ENCODE measurements at regions not wholly inside any gene's neighbourhood (a gene's known extent, or its start where the extent isn't known, plus 50 kb on each side); places are given as distances from the start of the nearest gene placed in this dataset.

DNA sequence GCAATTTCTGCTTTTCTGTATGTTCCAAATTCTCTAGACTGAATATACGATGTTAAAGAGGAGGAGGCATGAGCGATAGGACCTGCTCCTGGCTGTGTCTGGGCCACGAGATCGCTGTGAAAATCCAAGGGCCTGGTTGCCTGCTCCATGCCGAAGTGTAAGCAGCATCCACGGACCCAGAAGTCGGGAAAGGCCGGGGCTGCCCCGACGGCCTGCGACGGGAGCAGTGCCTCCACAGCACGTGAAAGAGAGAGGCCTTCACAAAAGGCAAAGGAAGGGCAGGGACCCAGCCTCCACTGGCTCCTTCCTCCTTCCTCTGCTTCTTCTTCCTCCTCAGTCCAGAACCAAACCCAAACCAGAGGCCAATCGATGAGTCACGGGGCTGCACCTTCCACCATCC is 122.9 kb upstream of the MGMT start:
- Histone ChIP-seq H3K27me3 (ENCODE audit: control insufficient read depth, insufficient read depth, low read length) (peaks cover 4% of the 10 kb centered on the region), H3K4me3 (ENCODE audit: low read depth, low read length) (no peak overlapping the region), H3K36me3 (ENCODE audit: control insufficient read depth, insufficient read depth, low read length) (no peaks in the 10 kb centered on the region)
- TF ChIP-seq, protein P1, sequence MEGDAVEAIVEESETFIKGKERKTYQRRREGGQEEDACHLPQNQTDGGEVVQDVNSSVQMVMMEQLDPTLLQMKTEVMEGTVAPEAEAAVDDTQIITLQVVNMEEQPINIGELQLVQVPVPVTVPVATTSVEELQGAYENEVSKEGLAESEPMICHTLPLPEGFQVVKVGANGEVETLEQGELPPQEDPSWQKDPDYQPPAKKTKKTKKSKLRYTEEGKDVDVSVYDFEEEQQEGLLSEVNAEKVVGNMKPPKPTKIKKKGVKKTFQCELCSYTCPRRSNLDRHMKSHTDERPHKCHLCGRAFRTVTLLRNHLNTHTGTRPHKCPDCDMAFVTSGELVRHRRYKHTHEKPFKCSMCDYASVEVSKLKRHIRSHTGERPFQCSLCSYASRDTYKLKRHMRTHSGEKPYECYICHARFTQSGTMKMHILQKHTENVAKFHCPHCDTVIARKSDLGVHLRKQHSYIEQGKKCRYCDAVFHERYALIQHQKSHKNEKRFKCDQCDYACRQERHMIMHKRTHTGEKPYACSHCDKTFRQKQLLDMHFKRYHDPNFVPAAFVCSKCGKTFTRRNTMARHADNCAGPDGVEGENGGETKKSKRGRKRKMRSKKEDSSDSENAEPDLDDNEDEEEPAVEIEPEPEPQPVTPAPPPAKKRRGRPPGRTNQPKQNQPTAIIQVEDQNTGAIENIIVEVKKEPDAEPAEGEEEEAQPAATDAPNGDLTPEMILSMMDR (IDR thresholded peaks at IDR 0.05; ENCODE audit: insufficient read depth, low read length, poor library complexity, severe bottlenecking): no peak
- no peak for DNase-seq (ENCODE audit: low read depth)

DNA sequence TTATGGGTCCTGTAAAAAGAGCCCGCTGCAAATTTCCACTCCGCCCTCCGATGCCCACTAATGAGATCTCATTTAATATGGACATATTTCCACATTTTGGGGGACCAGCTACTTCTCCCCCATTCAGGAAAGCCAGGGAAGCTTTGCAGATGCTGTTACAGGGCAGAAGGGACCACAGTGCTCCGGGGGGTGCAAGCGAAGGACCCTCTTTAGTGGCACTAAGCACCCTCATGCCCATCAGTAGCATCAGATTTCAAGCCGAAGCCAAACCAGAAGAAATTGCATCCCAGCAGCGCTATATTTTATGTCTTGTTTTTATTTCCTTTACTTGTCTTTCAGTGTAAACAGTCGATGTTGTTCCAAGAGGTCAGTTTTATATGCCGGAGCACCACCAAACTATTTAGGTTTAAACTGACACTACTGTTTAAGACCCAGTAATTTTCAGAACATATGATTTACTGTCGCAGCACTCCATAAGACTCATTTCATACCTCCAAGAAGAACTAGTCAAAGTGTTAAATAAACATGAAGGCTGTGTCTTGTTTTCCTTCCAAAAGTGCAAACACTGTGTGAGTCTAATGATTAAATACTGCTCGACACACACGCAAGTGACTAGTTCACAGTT is 122.2 kb upstream of the MGMT start:
- Histone ChIP-seq H3K27me3 (ENCODE audit: control insufficient read depth, insufficient read depth, low read length) (peaks cover 4% of the 10 kb centered on the region), H3K36me3 (ENCODE audit: control insufficient read depth, insufficient read depth, low read length) (no peaks in the 10 kb centered on the region)
- no peak for DNase-seq (ENCODE audit: low read depth)

DNA sequence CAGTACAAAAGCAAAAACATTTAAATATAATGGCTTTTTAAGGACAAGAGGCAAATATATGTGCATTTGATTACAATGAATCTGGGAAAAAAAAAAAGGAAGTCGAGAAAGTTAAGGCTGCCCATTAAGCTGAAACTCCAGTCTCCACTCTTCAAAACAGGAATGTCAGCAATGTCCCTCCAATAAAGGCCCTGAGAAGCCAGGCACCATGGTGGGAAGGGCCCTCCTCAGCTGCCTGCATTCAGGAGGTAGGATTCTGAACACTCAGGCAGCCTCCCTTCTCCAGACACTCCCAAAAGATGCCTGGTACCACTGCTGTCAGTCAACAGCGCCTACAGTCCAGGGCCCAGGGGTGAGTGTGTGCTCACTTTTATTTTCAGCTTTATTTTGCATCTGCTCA is 121.3 kb upstream of the MGMT start:
- TF ChIP-seq, protein P1 (IDR thresholded peaks at IDR 0.05; ENCODE audit: insufficient read depth, low read length, poor library complexity, severe bottlenecking): no peak
- H3K36me3 ChIP-seq (ENCODE audit: control insufficient read depth, insufficient read depth, low read length): no peaks in the 10 kb centered on the region
- H3K27me3 ChIP-seq (ENCODE audit: control insufficient read depth, insufficient read depth, low read length): peaks cover 4% of the 10 kb centered on the region
- H3K4me3 ChIP-seq (ENCODE audit: low read depth, low read length): no peak overlapping the region
- DNase-seq (ENCODE audit: low read depth): no peak

More for the DNA sequence above, 122.2 kb upstream of the MGMT start:
- H3K4me3 ChIP-seq (ENCODE audit: low read depth, low read length): no peak overlapping the region
- TF ChIP-seq, protein P1 (IDR thresholded peaks at IDR 0.05; ENCODE audit: insufficient read depth, low read length, poor library complexity, severe bottlenecking): no peak

DNA sequence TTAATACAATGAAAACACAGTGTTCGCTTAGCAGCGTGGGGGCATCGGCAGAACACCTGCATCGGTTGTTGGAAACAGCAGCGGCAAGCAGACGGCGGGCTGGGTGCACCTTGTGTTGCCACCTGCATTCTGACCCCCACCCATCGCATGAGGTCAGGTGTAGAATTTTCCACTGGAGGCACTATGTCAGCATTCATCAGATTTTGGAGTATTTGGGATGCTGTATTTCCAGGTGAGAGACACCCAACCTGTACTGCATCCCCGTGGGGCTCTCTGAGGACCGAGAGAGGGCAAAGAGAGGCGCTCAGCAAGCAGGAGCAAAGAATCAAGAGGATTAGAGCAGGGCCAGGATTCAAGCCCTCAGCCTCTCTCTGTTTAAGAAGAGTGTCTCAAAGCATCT is 116.4 kb upstream of the MGMT start:
- TF ChIP-seq, protein P1 (IDR thresholded peaks at IDR 0.05; ENCODE audit: insufficient read depth, low read length, poor library complexity, severe bottlenecking): no peak

DNA sequence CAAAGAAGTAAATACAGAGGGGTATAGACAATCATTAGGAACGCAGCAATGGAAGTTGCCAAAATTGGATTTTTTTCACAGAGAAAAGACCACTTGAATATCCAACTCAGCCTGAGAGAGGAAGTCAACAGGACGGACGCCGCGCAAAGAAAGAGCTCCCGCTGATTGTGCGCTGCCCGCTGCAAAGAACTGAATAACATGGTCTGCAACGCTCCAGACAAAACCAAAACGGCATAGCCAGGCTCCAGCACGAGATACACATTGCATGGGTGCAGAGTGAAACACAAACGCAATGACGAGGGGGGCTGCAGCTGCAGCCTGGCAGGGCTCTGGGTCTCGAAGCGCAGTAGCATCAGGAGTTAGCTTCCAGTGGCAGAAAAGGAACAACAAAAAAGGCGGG is 113.9 kb upstream of the MGMT start:
- TF ChIP-seq, protein P1 (IDR thresholded peaks at IDR 0.05; ENCODE audit: insufficient read depth, low read length, poor library complexity, severe bottlenecking): no peak
- no peaks in the 10 kb centered on the region for H3K36me3 ChIP-seq (ENCODE audit: control insufficient read depth, insufficient read depth, low read length)
- no peaks in the 10 kb centered on the region for H3K27me3 ChIP-seq (ENCODE audit: control insufficient read depth, insufficient read depth, low read length)
- no peak for DNase-seq (ENCODE audit: low read depth)
- H3K4me3 ChIP-seq (ENCODE audit: low read depth, low read length): no peak overlapping the region

More for the DNA sequence above, 116.4 kb upstream of the MGMT start:
- Histone ChIP-seq H3K27me3 (ENCODE audit: control insufficient read depth, insufficient read depth, low read length) (no peaks in the 10 kb centered on the region), H3K36me3 (ENCODE audit: control insufficient read depth, insufficient read depth, low read length) (no peaks in the 10 kb centered on the region), H3K4me3 (ENCODE audit: low read depth, low read length) (no peak overlapping the region)
- DNase-seq (ENCODE audit: low read depth): no peak

DNA sequence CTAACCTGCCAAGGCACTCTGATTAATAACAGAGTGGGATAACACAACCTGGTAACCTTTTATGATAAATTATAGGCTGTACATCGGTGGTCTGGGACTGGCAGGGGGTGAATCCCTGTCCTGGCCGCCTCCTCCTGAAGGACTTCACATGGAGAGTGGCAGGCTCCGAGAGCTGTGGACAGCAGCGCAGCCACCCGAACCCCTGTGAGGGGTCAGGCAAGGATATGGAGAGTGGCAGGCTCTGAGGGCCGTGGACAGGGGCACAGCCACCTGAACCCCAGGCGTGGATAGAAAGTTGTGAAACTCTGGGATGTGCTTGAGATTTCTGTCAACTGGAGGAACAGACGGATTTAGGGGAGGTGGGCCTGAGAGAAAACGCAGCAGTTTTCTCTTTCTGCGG is 107.0 kb upstream of the MGMT start:
- TF ChIP-seq, protein P1 (IDR thresholded peaks at IDR 0.05; ENCODE audit: insufficient read depth, low read length, poor library complexity, severe bottlenecking): no peak
- no peak for DNase-seq (ENCODE audit: low read depth)
- Histone ChIP-seq H3K27me3 (ENCODE audit: control insufficient read depth, insufficient read depth, low read length) (no peaks in the 10 kb centered on the region), H3K4me3 (ENCODE audit: low read depth, low read length) (no peak overlapping the region), H3K36me3 (ENCODE audit: control insufficient read depth, insufficient read depth, low read length) (no peaks in the 10 kb centered on the region)

Measured in kidney epithelial cell (primary cell).